SK-N-SH (cell line): ENCODE measurements at regions not wholly inside any gene's neighbourhood (a gene's known extent, or its start where the extent isn't known, plus 50 kb on each side); places are given as distances from the start of the nearest gene placed in this dataset.

Experiments used
- CTCF ChIA-PET: fragments of 300-600, 350-600 bp; formaldehyde crosslinking; extraction: SDS; loops from one replicate; lab custom pipeline; 2021; lab: Yijun Ruan, JAX
- POLR2A ChIA-PET: fragments of 350-600 bp; sonication (Branson Sonifier 250); formaldehyde crosslinking; extraction: SDS; loops from one replicate; lab custom pipeline; 2020; ENCODE audit warnings: antibody characterized with exemption, inconsistent platforms; lab: Yijun Ruan, JAX
- DNase-seq: peaks from one replicate; pipeline ENCODE4 v3.0.0; 2012
- H2AFZ ChIP-seq: fragments of 200-600 bp; sonication (generic); 2 replicates; pipeline ENCODE4 v1.8.1; 2016; ENCODE audit warnings: antibody characterized with exemption, mild to moderate bottlenecking, low read depth
- H3F3A ChIP-seq: fragments of 200-600 bp; sonication (generic); replicated peaks from 2 replicates; pipeline ENCODE3; 2016; ENCODE audit warnings: antibody characterized with exemption, mild to moderate bottlenecking; ENCODE audit not compliant: insufficient read depth
- H3K27ac ChIP-seq, 2 experiments: fragments of 200-500 bp in 1 of 2; fragments of 200-600 bp in 1 of 2; sonication (Bioruptor generic) in 1 of 2; sonication (generic), shearing (Covaris generic) in 1 of 2; 2 replicates each; pipeline versions ENCODE4 v1.5.1 to v1.6.1; 2014 to 2016; ENCODE audit warnings: low read depth in 2 of 2, inconsistent platforms in 1 of 2, low read length in 1 of 2, mild to moderate bottlenecking in 1 of 2, mixed read lengths in 1 of 2
- H3K27me3 ChIP-seq: fragments of 200-600 bp; sonication (generic), shearing (Covaris generic); 2 replicates; pipeline ENCODE4 v1.6.1; 2016; ENCODE audit warnings: mixed run types; ENCODE audit not compliant: insufficient read depth
- H3K36me3 ChIP-seq, 2 experiments: fragments of 200-500 bp in 1 of 2; fragments of 200-600 bp in 1 of 2; sonication (Bioruptor generic) in 1 of 2; sonication (generic) in 1 of 2; replicated peaks in 1 of 2; 2 replicates each; pipeline versions ENCODE3 to v1.5.1; 2014 to 2016; ENCODE audit warnings: low read length in 1 of 2, mild to moderate bottlenecking in 1 of 2; ENCODE audit not compliant: insufficient read depth in 2 of 2, control insufficient read depth in 1 of 2
- H3K4me1 ChIP-seq, 2 experiments: fragments of 200-500 bp in 1 of 2; fragments of 200-600 bp in 1 of 2; sonication (Bioruptor generic) in 1 of 2; sonication (generic), shearing (Covaris generic) in 1 of 2; 2 replicates each; pipeline versions ENCODE4 v1.5.1 to v1.6.1; 2014 to 2016; ENCODE audit warnings: low read depth in 1 of 2, low read length in 1 of 2, mixed run types in 1 of 2; ENCODE audit not compliant: insufficient read depth in 2 of 2, control insufficient read depth in 1 of 2
- H3K4me2 ChIP-seq: fragments of 200-600 bp; sonication (generic), shearing (Covaris generic); 2 replicates; pipeline ENCODE4 v1.6.1; 2017; ENCODE audit warnings: mixed run types
- H3K4me3 ChIP-seq, 2 experiments: fragments of 200-500 bp in 1 of 2; fragments of 200-600 bp in 1 of 2; sonication (Bioruptor generic) in 1 of 2; sonication (generic), shearing (Covaris generic) in 1 of 2; 2 replicates each; pipeline versions ENCODE4 v1.5.1 to v1.8.1; 2014 to 2016; ENCODE audit warnings: low read depth in 2 of 2, inconsistent platforms in 1 of 2, low read length in 1 of 2, mild to moderate bottlenecking in 1 of 2, mixed read lengths in 1 of 2, moderate library complexity in 1 of 2
- H3K79me2 ChIP-seq: fragments of 200-600 bp; sonication (generic); 2 replicates; pipeline ENCODE4 v1.8.1; 2017; ENCODE audit warnings: mild to moderate bottlenecking; ENCODE audit not compliant: insufficient read depth
- H3K9ac ChIP-seq: fragments of 200-600 bp; sonication (generic); 2 replicates; pipeline ENCODE4 v1.6.1; 2017; ENCODE audit warnings: mixed run types
- H3K9me2 ChIP-seq: fragments of 200-600 bp; sonication (generic); 2 replicates; pipeline ENCODE4 v1.6.1; 2017; ENCODE audit warnings: mixed run types
- H3K9me3 ChIP-seq: fragments of 200-600 bp; sonication (generic); 2 replicates; pipeline ENCODE4 v1.6.1; 2017; ENCODE audit warnings: mixed run types, mild to moderate bottlenecking, moderate library complexity
- H4K20me1 ChIP-seq: fragments of 200-600 bp; sonication (generic); 2 replicates; pipeline ENCODE4 v1.6.1; 2017; ENCODE audit warnings: mild to moderate bottlenecking, mixed run types; ENCODE audit not compliant: insufficient read depth
- ELF1 ChIP-seq: IDR thresholded peaks from 2 replicates; pipeline ENCODE4 v1.4.0; 2012
- EZH2phosphoT487 ChIP-seq: fragments of 200-600 bp; sonication (generic); IDR thresholded peaks from 2 replicates; pipeline ENCODE4 v1.6.1; 2017; ENCODE audit warnings: low read depth, mixed run types, mild to moderate bottlenecking, antibody characterized with exemption, moderate library complexity, borderline replicate concordance
- FOXM1 ChIP-seq: IDR thresholded peaks from 2 replicates; pipeline ENCODE4 v1.4.0; 2012; ENCODE audit warnings: low read depth, mild to moderate bottlenecking
- GABPA ChIP-seq: IDR thresholded peaks from 2 replicates; pipeline ENCODE4 v1.4.0; 2012; ENCODE audit warnings: low read depth, mild to moderate bottlenecking
- GATA2 ChIP-seq: sonication (generic); formaldehyde crosslinking; IDR thresholded peaks from 2 replicates; pipeline ENCODE4 v1.5.0; 2020; ENCODE audit warnings: mild to moderate bottlenecking, missing genetic modification reagents
- JUND ChIP-seq: IDR thresholded peaks from 2 replicates; pipeline ENCODE4 v1.4.0; 2012
- MEF2A ChIP-seq: IDR thresholded peaks from 2 replicates; pipeline ENCODE4 v1.4.0; 2012; ENCODE audit warnings: low read depth, borderline replicate concordance
- PBX3 ChIP-seq: IDR thresholded peaks from 2 replicates; pipeline ENCODE4; 2012
- POLR2AphosphoS5 ChIP-seq: IDR thresholded peaks from 2 replicates; pipeline ENCODE4 v1.6.1; 2012; ENCODE audit warnings: low read depth, low read length
- RAD21 ChIP-seq: IDR thresholded peaks from 2 replicates; pipeline ENCODE4 v1.6.1; 2012; ENCODE audit warnings: mild to moderate bottlenecking, low read length
- RCOR1 ChIP-seq: fragments of 150-350 bp; IDR thresholded peaks from 2 replicates; pipeline ENCODE4 v1.6.1; 2017; ENCODE audit warnings: antibody characterized with exemption, low read length
- SMC3 ChIP-seq: IDR thresholded peaks from 2 replicates; pipeline ENCODE4 v1.6.1; 2012; ENCODE audit warnings: low read depth, low read length, improper control_type of control experiment
- TAF1 ChIP-seq: IDR thresholded peaks from 2 replicates; pipeline ENCODE4 v1.6.1; 2012; ENCODE audit warnings: low read depth, mild to moderate bottlenecking, low read length, moderate library complexity, borderline replicate concordance
- TCF12 ChIP-seq: IDR thresholded peaks from 2 replicates; pipeline ENCODE4 v1.4.0; 2012
- YY1 ChIP-seq: IDR thresholded peaks from 2 replicates; pipeline ENCODE4 v1.4.0; 2012; ENCODE audit warnings: low read depth, mild to moderate bottlenecking
- ZBTB33 ChIP-seq: IDR thresholded peaks from 2 replicates; pipeline ENCODE4 v1.4.0; 2012; ENCODE audit warnings: low read depth, borderline replicate concordance
- WGBS: methylation state at CpG from one replicate; pipeline ENCODE4 v1.1.6; 2017; ENCODE audit warnings: low lambda C conversion rate; 5-methylcytosine and 5-hydroxymethylcytosine counted together
- TF ChIP-seq, protein P1 (sequence below): IDR thresholded peaks from 2 replicates; pipeline ENCODE4 v1.4.0; 2012; ENCODE audit warnings: low read depth, borderline replicate concordance
- TF ChIP-seq, protein P2 (sequence below): IDR thresholded peaks from 2 replicates; pipeline ENCODE4 v1.6.1; 2012; ENCODE audit warnings: mild to moderate bottlenecking, low read depth, low read length, moderate library complexity
- TF ChIP-seq, protein P3 (sequence below): fragments of 150-350 bp; IDR thresholded peaks from 2 replicates; pipeline ENCODE4 v1.6.1; 2017; ENCODE audit warnings: antibody characterized with exemption, low read length, low read depth, borderline replicate concordance

DNA sequence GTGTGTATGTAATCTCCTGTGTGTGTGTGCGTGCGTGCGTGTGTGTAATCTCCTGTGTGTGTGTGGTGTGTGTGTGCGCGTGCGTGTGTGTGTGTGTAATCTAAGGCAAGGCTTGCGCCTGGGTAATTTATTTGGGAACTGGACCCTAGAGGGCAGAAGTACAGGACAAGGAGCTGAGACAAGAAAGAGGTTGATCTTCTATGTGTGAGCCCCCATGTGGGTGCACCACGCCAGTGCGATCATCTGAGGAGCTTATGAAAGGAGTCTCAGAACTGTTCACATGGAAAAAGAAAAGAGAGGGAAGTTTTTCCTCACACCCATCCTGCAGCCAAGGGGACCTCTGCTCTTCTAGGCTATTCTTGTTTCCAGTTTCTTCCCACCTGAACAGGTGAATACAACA lies 220.1 kb upstream of the GGTLC1 start:
- no peak overlapping the region for H3K27ac ChIP-seq
- H3K4me2 ChIP-seq, result no peak overlapping the region
- H3K9ac ChIP-seq, result no peak overlapping the region
- no peak for DNase-seq
- H3K4me1 ChIP-seq, result no peaks in the 10 kb centered on the region
- H3K9me2 ChIP-seq, result no peaks in the 10 kb centered on the region
- TF ChIP-seq MEF2A, result no peak
- no peak for TF ChIP-seq PBX3
- TF ChIP-seq RCOR1, result no peak
- no peak for TF ChIP-seq POLR2AphosphoS5
- ChIA-PET CTCF (interaction anchor here (0.6 to 1.0 kb wide), 2 partner anchors 15 to 276 kb away, joined by 3 to 4 read pairs; no protein-coding TSS in a partner anchor), POLR2A (no interaction called here)
- H3K79me2 ChIP-seq, result no peaks in the 10 kb centered on the region
- no peaks in the 10 kb centered on the region for H3K9me3 ChIP-seq
- no peaks in the 10 kb centered on the region for H3K27me3 ChIP-seq
- peaks cover 5% of the 10 kb centered on the region for H3F3A ChIP-seq
- H3K4me3 ChIP-seq, result no peak overlapping the region
- 72% methylated on average over 9 of the region's 9 CpGs for WGBS
- no peaks in the 10 kb centered on the region for H4K20me1 ChIP-seq
- H2AFZ ChIP-seq, result no peak overlapping the region
- no peaks in the 10 kb centered on the region for H3K36me3 ChIP-seq

DNA sequence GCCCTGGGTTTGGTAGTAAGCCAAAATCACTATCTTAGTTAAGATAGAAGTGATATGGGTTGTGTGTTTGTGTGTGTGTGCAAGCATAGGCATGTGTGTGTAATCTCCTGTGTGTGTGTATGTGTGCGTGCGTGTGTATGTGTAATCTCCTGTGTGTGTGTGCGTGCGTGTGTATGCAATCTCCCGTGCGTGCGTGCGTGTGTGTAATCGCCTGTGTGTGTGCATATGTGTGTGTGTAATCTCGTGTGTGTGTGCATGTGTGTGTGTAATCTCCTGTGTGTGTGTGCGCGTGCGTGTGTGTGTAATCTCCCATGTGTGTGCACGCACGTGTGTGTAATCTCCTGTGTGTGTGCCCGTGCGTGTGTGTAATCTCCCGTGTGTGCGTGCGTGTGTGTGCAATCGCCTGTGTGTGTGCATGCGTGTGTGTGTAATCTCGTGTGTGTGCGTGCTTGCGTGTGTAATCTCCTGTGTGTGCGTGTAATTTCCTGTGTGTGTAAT lies 219.3 kb upstream of the GGTLC1 start:
- DNase-seq, result no peak
- Histone ChIP-seq H3K36me3 (no peaks in the 10 kb centered on the region), H3K4me1 (no peaks in the 10 kb centered on the region), H3K79me2 (no peaks in the 10 kb centered on the region), H3K27me3 (no peaks in the 10 kb centered on the region), H4K20me1 (no peaks in the 10 kb centered on the region), H3K4me2 (no peak overlapping the region), H2AFZ (no peak overlapping the region), H3K9ac (no peak overlapping the region), H3K9me2 (no peaks in the 10 kb centered on the region), H3F3A (peaks cover 5% of the 10 kb centered on the region), H3K9me3 (no peaks in the 10 kb centered on the region), H3K4me3 (no peak overlapping the region), H3K27ac (no peak overlapping the region)
- TF ChIP-seq SMC3, result no peak
- TF ChIP-seq, protein P1, sequence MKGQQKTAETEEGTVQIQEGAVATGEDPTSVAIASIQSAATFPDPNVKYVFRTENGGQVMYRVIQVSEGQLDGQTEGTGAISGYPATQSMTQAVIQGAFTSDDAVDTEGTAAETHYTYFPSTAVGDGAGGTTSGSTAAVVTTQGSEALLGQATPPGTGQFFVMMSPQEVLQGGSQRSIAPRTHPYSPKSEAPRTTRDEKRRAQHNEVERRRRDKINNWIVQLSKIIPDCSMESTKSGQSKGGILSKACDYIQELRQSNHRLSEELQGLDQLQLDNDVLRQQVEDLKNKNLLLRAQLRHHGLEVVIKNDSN, result no peak
- no peak for TF ChIP-seq YY1
- TF ChIP-seq, protein P2, sequence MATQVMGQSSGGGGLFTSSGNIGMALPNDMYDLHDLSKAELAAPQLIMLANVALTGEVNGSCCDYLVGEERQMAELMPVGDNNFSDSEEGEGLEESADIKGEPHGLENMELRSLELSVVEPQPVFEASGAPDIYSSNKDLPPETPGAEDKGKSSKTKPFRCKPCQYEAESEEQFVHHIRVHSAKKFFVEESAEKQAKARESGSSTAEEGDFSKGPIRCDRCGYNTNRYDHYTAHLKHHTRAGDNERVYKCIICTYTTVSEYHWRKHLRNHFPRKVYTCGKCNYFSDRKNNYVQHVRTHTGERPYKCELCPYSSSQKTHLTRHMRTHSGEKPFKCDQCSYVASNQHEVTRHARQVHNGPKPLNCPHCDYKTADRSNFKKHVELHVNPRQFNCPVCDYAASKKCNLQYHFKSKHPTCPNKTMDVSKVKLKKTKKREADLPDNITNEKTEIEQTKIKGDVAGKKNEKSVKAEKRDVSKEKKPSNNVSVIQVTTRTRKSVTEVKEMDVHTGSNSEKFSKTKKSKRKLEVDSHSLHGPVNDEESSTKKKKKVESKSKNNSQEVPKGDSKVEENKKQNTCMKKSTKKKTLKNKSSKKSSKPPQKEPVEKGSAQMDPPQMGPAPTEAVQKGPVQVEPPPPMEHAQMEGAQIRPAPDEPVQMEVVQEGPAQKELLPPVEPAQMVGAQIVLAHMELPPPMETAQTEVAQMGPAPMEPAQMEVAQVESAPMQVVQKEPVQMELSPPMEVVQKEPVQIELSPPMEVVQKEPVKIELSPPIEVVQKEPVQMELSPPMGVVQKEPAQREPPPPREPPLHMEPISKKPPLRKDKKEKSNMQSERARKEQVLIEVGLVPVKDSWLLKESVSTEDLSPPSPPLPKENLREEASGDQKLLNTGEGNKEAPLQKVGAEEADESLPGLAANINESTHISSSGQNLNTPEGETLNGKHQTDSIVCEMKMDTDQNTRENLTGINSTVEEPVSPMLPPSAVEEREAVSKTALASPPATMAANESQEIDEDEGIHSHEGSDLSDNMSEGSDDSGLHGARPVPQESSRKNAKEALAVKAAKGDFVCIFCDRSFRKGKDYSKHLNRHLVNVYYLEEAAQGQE, result no peak
- no peak for TF ChIP-seq RAD21
- no peak for TF ChIP-seq EZH2phosphoT487
- TF ChIP-seq GABPA, result no peak
- no peak for TF ChIP-seq GATA2
- TF ChIP-seq TAF1, result no peak
- TF ChIP-seq FOXM1, result no peak
- no peak for TF ChIP-seq ELF1
- TF ChIP-seq ZBTB33, result no peak
- no peak for TF ChIP-seq TCF12
- TF ChIP-seq JUND, result no peak
- TF ChIP-seq, protein P3, sequence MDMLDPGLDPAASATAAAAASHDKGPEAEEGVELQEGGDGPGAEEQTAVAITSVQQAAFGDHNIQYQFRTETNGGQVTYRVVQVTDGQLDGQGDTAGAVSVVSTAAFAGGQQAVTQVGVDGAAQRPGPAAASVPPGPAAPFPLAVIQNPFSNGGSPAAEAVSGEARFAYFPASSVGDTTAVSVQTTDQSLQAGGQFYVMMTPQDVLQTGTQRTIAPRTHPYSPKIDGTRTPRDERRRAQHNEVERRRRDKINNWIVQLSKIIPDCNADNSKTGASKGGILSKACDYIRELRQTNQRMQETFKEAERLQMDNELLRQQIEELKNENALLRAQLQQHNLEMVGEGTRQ, result no peak
- ChIA-PET CTCF (no interaction called here), POLR2A (no interaction called here)
- 73% methylated on average over 26 of the region's 26 CpGs for WGBS
